BE2C (cell line): ENCODE measurements at regions not wholly inside any gene's neighbourhood (a gene's known extent, or its start where the extent isn't known, plus 50 kb on each side); places are given as distances from the start of the nearest gene placed in this dataset.

ENCODE experiments used
- DNase-seq: peaks from one replicate; pipeline ENCODE4 v3.0.0-alpha.2; 2020
- H3K27me3 ChIP-seq: fragments of 250-450 bp; sonication (Bioruptor Pico); 2 replicates; pipeline ENCODE4 v1.5.1; 2020; ENCODE audit warnings: mild to moderate bottlenecking
- H3K36me3 ChIP-seq: fragments of 250-450 bp; sonication (Bioruptor Pico); 2 replicates; pipeline ENCODE4 v1.5.1; 2020; ENCODE audit warnings: mild to moderate bottlenecking
- H3K4me1 ChIP-seq: fragments of 250-450 bp; sonication (Bioruptor Pico); 2 replicates; pipeline ENCODE4 v1.5.1; 2020
- H3K4me3 ChIP-seq: 2 replicates; pipeline ENCODE4 v1.5.1; 2011; ENCODE audit warnings: low read depth, low read length
- H3K9me3 ChIP-seq: fragments of 250-450 bp; sonication (Bioruptor Pico); 2 replicates; pipeline ENCODE4 v1.5.1; 2020
- TF ChIP-seq, protein P1 (sequence below): IDR thresholded peaks from 2 replicates; pipeline ENCODE4 v1.5.1; 2012; ENCODE audit warnings: mild to moderate bottlenecking, low read depth, low read length

DNA sequence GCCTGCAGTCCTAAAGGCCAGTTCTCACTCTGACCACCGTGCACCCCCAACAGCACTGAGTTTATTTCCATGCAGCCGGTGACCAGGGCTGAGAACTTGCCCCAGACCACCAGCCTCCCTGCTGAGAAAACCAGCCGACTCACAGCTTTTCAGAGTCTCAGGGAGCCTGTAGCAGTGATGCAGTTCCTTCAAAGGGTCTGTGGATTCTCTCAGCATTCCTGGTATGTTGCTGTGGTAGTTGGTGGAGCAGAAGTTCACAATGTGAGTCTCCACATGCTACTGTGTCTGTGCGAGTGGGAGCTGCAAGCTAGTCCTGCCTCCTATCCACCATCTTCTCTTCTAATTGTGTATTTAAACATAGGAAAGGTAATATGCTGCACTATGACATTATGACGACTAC lies 254.9 kb upstream of the KLF12 start:
- no peaks in the 10 kb centered on the region for H3K9me3 ChIP-seq
- no peaks in the 10 kb centered on the region for H3K4me1 ChIP-seq
- DNase-seq = no peak
- no peaks in the 10 kb centered on the region for H3K27me3 ChIP-seq
- TF ChIP-seq, protein P1, sequence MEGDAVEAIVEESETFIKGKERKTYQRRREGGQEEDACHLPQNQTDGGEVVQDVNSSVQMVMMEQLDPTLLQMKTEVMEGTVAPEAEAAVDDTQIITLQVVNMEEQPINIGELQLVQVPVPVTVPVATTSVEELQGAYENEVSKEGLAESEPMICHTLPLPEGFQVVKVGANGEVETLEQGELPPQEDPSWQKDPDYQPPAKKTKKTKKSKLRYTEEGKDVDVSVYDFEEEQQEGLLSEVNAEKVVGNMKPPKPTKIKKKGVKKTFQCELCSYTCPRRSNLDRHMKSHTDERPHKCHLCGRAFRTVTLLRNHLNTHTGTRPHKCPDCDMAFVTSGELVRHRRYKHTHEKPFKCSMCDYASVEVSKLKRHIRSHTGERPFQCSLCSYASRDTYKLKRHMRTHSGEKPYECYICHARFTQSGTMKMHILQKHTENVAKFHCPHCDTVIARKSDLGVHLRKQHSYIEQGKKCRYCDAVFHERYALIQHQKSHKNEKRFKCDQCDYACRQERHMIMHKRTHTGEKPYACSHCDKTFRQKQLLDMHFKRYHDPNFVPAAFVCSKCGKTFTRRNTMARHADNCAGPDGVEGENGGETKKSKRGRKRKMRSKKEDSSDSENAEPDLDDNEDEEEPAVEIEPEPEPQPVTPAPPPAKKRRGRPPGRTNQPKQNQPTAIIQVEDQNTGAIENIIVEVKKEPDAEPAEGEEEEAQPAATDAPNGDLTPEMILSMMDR = no peak
- no peak overlapping the region for H3K4me3 ChIP-seq
- no peaks in the 10 kb centered on the region for H3K36me3 ChIP-seq

DNA sequence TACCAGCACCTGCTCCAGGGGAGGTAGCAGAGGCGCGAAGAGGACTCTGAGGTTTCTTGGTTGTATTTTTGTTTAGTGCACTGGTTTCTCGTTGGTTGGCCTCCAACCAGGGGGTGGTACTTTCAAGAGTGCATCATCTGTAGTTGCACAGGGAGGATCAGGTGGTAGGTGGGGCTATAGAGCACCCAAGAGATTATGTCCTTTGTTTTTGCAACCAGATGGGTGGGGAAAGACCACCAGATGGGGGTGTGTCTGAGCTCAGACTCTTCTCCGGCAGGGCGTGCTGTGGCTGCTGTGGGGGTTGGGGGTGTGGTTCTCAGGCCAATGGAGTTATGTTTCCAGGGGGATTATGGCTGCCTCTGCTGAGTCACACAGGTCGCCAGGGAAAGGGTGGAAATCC lies 254.4 kb upstream of the KLF12 start:
- Histone ChIP-seq H3K36me3 (no peaks in the 10 kb centered on the region), H3K27me3 (no peaks in the 10 kb centered on the region), H3K4me1 (no peaks in the 10 kb centered on the region), H3K4me3 (no peak overlapping the region), H3K9me3 (no peaks in the 10 kb centered on the region)
- DNase-seq = no peak
- TF ChIP-seq, protein P1 = no peak

DNA sequence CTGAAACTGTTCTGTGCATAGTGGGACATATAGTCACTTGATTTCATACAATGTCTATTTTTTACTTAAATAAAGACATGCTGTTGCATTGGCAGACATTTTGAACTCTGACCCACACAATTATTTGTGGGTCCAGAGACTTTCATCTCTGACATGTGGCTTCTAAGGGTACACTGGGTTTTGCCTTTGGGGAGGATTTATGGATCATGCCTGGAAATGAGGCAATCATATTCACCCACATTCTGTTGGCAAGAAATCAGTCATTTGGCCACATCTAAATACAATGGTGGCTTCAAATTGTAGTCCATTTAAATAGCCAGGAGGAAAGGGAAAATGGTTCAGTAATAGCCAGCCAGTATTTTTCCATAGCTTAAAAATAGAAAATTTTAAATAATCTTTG lies 238.3 kb upstream of the KLF12 start:
- TF ChIP-seq, protein P1 = no peak
- Histone ChIP-seq H3K4me3 (no peak overlapping the region), H3K4me1 (peaks cover 3% of the 10 kb centered on the region), H3K36me3 (no peaks in the 10 kb centered on the region), H3K27me3 (no peaks in the 10 kb centered on the region), H3K9me3 (no peaks in the 10 kb centered on the region)
- DNase-seq = no peak

DNA sequence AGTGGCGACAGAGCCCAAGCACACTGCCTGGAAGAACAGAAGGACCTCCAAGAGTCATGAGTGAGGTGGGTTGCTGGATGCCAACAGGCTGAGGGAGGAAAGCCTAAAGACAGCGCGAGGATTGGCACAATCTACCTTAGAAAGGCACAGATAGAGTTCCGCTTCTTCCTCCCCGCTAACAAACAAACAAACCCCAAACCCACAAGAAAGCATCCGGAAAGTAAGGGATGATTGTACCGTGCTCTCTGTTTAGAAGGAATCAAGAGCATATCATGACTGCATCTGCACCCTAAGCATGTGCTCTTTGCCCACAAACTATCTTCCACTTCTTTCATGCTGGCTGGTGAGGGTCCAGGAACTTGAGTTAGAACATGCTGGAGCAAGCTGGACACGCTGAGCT lies 233.0 kb upstream of the KLF12 start:
- peaks cover 3% of the 10 kb centered on the region for H3K4me1 ChIP-seq
- TF ChIP-seq, protein P1 = no peak
- no peaks in the 10 kb centered on the region for H3K27me3 ChIP-seq
- H3K36me3 ChIP-seq = no peaks in the 10 kb centered on the region
- no peaks in the 10 kb centered on the region for H3K9me3 ChIP-seq
- no peak overlapping the region for H3K4me3 ChIP-seq
- no peak for DNase-seq

DNA sequence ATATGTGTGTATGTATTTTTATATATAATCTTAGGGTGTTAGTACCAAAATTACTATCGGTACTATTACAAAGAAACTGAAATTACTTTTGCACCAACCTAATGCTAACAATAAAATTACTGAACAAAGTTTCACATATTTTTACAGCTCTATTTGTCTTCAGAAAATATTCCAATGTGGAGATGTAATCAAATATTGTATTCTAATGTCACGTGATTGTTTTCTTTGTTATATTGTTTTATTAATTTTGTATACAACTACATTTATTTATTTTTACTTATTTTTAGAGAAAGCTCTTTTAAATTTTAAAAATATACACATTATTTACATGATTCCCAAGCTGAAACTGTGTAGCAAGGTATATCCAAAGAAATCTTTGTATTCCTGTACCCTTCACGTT lies 227.1 kb upstream of the KLF12 start:
- H3K27me3 ChIP-seq = no peaks in the 10 kb centered on the region
- TF ChIP-seq, protein P1 = no peak
- no peaks in the 10 kb centered on the region for H3K4me1 ChIP-seq
- no peak for DNase-seq
- no peak overlapping the region for H3K4me3 ChIP-seq
- no peaks in the 10 kb centered on the region for H3K9me3 ChIP-seq
- no peaks in the 10 kb centered on the region for H3K36me3 ChIP-seq

DNA sequence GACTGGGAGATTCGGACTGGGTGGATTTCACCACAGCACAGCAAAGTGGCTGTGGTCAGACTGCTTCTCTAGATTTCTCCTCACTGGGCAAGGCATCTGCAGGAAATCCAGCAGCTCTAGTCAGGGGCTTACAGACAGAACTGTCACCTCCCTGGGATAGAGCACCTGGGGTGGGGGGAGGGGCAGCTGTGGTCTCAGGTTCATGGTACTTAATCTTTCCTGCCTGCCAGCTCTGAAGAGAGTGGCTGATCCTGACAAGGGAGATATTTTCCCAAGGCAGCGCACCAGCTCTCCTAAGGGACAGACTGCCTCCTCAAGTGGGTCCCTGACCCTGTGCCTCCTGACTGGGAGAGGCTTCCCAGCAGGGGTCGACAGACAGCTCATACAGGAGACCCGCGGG lies 212.8 kb upstream of the KLF12 start:
- Histone ChIP-seq H3K27me3 (no peaks in the 10 kb centered on the region), H3K4me3 (no peak overlapping the region), H3K9me3 (peaks cover 6% of the 10 kb centered on the region; the same call in 1 of the 2 replicates), H3K4me1 (no peaks in the 10 kb centered on the region), H3K36me3 (no peaks in the 10 kb centered on the region)
- no peak for DNase-seq
- TF ChIP-seq, protein P1 = no peak
